Endothelial cell (in vitro differentiated cells): ENCODE measurements at regions not wholly inside any gene's neighbourhood (a gene's known extent, or its start where the extent isn't known, plus 50 kb on each side); places are given as distances from the start of the nearest gene placed in this dataset.

ENCODE experiments used
- DNase-seq: peaks from one replicate; pipeline ENCODE4 v3.0.0; 2021; ENCODE audit warnings: low spot score
- H3K27ac Mint-ChIP-seq: one replicate; pipeline ENCODE4 v1.8.0; 2021; ENCODE audit warnings: mixed read lengths, inconsistent platforms; ENCODE audit not compliant: unreplicated experiment
- H3K27me3 Mint-ChIP-seq: one replicate; pipeline ENCODE4 v1.8.0; 2021; ENCODE audit warnings: mild to moderate bottlenecking, moderate library complexity, mixed read lengths, inconsistent platforms; ENCODE audit not compliant: unreplicated experiment
- H3K36me3 Mint-ChIP-seq: one replicate; pipeline ENCODE4 v1.8.0; 2021; ENCODE audit warnings: mild to moderate bottlenecking, low read depth, mixed read lengths, inconsistent platforms; ENCODE audit not compliant: unreplicated experiment
- H3K4me1 Mint-ChIP-seq: one replicate; pipeline ENCODE4 v1.8.0; 2021; ENCODE audit warnings: mild to moderate bottlenecking, mixed read lengths, inconsistent platforms; ENCODE audit not compliant: unreplicated experiment
- H3K4me3 Mint-ChIP-seq: one replicate; pipeline ENCODE4 v1.8.0; 2021; ENCODE audit warnings: mild to moderate bottlenecking, mixed read lengths, inconsistent platforms; ENCODE audit not compliant: unreplicated experiment
- H3K9me3 Mint-ChIP-seq: one replicate; pipeline ENCODE4 v1.8.0; 2021; ENCODE audit warnings: mixed read lengths, inconsistent platforms; ENCODE audit not compliant: unreplicated experiment
- TF ChIP-seq, protein P1 (sequence below): fragments of 200-600 bp; sonication (generic); IDR thresholded peaks from one replicate; pipeline ENCODE4 v1.5.0; 2021; ENCODE audit warnings: antibody characterized with exemption; ENCODE audit not compliant: unreplicated experiment

DNA sequence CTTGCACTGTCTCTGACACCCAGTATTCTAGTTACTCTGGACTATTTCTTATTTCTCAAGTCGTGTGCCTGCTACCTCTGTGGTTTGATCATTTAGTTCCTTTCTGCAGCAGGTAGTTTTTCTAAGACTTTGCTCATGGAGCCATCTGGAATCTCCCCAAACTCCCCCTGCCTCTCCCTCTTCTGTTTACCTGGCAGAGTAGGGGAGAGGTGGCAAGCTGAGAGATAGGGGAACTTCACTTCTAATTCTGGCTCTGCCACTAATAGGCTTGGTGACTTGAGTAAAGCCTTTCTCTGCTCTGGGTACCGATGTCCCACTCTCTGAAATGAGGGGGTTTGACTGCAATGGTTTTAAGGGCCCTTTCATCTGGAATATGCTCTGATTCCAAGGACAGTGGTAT, 141.3 kb downstream of the CPEB2 start:
- H3K4me3 Mint-ChIP-seq, result no peak overlapping the region
- no peak for DNase-seq
- TF ChIP-seq, protein P1, sequence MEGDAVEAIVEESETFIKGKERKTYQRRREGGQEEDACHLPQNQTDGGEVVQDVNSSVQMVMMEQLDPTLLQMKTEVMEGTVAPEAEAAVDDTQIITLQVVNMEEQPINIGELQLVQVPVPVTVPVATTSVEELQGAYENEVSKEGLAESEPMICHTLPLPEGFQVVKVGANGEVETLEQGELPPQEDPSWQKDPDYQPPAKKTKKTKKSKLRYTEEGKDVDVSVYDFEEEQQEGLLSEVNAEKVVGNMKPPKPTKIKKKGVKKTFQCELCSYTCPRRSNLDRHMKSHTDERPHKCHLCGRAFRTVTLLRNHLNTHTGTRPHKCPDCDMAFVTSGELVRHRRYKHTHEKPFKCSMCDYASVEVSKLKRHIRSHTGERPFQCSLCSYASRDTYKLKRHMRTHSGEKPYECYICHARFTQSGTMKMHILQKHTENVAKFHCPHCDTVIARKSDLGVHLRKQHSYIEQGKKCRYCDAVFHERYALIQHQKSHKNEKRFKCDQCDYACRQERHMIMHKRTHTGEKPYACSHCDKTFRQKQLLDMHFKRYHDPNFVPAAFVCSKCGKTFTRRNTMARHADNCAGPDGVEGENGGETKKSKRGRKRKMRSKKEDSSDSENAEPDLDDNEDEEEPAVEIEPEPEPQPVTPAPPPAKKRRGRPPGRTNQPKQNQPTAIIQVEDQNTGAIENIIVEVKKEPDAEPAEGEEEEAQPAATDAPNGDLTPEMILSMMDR, result no peak
- no peaks in the 10 kb centered on the region for H3K9me3 Mint-ChIP-seq
- peaks cover 2% of the 10 kb centered on the region for H3K27me3 Mint-ChIP-seq
- no peaks in the 10 kb centered on the region for H3K36me3 Mint-ChIP-seq
- H3K27ac Mint-ChIP-seq, result no peak overlapping the region
- H3K4me1 Mint-ChIP-seq, result peaks cover 8% of the 10 kb centered on the region

DNA sequence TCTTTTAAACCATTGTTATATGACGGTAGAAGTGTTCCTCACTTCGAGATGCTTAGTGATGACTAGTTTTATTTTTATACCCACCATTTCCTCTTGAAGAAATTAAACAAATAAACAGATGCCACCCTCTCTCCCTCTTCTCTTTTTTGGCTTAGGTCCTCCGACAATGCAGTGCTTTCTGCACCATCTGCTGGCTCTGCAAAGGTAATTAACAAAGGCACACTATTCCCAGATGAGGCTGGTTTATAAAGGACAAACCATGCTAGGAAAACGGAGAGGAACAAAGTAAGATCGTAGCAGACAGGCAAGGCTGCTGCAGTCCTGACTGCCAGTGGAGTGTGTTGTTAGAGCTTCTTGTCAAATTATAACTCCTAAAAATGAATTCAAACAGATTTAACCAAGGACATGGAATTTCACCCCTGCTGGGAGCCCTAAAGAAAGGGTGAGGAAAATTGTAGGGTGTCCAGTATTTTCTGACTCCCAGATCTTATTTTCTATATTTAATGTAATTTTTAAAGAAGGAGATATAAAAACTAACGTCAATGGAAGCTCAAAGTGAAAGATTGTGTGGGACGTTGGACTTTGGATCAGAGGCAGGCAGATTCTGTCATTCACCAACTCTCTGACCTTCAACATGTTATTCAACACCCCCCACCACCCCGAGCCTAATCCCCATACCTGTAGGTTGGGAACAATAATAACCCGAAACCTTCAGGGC, 142.1 kb downstream of the CPEB2 start:
- Mint-ChIP-seq H3K4me3 (no peak overlapping the region), H3K36me3 (no peaks in the 10 kb centered on the region), H3K27me3 (peaks cover 2% of the 10 kb centered on the region), H3K4me1 (peaks cover 8% of the 10 kb centered on the region), H3K9me3 (no peaks in the 10 kb centered on the region), H3K27ac (no peak overlapping the region)
- DNase-seq, result no peak
- TF ChIP-seq, protein P1, result no peak

DNA sequence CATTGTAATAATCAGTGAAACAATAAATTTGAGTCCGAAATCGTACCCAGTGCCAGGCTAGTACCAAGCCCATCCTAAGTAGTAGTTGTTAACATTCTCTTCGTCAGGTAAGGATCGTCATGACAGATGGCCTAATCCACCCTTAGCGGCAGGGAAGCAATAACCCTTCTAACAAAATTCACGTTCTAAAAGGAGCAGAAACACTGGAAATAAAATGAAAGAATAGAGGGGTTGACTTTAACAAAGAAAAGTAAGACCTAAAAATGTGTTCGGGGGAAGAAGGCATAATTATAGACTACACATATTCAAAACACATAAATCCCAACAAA, 142.7 kb downstream of the CPEB2 start:
- Mint-ChIP-seq H3K4me3 (no peak overlapping the region), H3K27ac (no peak overlapping the region), H3K4me1 (peaks cover 8% of the 10 kb centered on the region), H3K9me3 (no peaks in the 10 kb centered on the region), H3K36me3 (no peaks in the 10 kb centered on the region), H3K27me3 (peaks cover 2% of the 10 kb centered on the region)
- DNase-seq, result no peak
- TF ChIP-seq, protein P1, result no peak

DNA sequence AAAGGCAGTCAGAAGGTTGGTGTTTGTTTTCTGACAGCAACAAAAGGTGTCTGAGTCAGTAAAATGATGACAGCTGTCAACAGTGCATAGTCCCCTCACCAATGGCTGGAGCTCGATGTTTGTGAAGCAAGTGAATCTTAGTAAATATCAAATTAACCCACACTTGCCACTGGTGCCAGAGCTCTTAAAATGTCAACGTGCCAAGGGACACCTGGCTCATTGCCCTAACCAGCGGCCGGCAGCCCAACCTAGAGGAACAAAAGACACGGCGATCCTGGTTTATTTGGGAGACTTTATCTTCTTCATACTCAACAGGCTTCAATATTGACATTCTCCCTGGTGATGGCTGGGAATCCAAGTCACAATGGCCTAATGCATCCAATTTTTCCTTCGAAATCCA, 143.4 kb downstream of the CPEB2 start:
- no peak overlapping the region for H3K4me3 Mint-ChIP-seq
- no peak for DNase-seq
- peaks cover 2% of the 10 kb centered on the region for H3K27me3 Mint-ChIP-seq
- H3K27ac Mint-ChIP-seq, result no peak overlapping the region
- H3K4me1 Mint-ChIP-seq, result peaks cover 8% of the 10 kb centered on the region
- TF ChIP-seq, protein P1, result no peak
- H3K9me3 Mint-ChIP-seq, result no peaks in the 10 kb centered on the region
- no peaks in the 10 kb centered on the region for H3K36me3 Mint-ChIP-seq

DNA sequence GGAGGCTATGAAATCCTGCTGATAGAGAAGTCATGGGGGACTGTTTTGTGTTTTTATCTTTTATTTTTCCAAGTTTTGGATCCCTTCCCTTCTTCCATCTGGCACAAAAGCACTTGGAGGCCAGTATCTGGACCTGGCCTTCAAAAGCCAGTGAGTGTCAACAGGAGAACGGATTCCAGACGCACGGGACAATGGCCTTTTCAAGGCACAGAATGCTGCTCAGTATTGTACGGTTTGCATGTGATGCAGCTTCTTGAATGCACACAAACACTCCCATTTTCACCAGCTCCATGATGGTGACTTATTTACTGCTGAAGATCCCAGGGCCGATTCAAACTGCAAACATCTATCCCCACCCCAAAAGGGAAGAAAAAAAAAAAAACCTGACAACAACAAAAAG, 145.4 kb downstream of the CPEB2 start:
- no peak for DNase-seq
- TF ChIP-seq, protein P1, result no peak
- H3K4me1 Mint-ChIP-seq, result peaks cover 8% of the 10 kb centered on the region
- no peaks in the 10 kb centered on the region for H3K36me3 Mint-ChIP-seq
- H3K9me3 Mint-ChIP-seq, result no peaks in the 10 kb centered on the region
- no peak overlapping the region for H3K27ac Mint-ChIP-seq
- H3K27me3 Mint-ChIP-seq, result peaks cover 2% of the 10 kb centered on the region
- no peak overlapping the region for H3K4me3 Mint-ChIP-seq
